ENCODE measurements at regions not wholly inside any gene's neighbourhood (a gene's known extent, or its start where the extent isn't known, plus 50 kb on each side); places are given as distances from the start of the nearest gene placed in this dataset.
"Not testable (repeated sequence)": the region's sequence is repeated elsewhere in the genome, so short reads cannot be mapped to it uniquely, and the experiment has no call there.

DNA sequence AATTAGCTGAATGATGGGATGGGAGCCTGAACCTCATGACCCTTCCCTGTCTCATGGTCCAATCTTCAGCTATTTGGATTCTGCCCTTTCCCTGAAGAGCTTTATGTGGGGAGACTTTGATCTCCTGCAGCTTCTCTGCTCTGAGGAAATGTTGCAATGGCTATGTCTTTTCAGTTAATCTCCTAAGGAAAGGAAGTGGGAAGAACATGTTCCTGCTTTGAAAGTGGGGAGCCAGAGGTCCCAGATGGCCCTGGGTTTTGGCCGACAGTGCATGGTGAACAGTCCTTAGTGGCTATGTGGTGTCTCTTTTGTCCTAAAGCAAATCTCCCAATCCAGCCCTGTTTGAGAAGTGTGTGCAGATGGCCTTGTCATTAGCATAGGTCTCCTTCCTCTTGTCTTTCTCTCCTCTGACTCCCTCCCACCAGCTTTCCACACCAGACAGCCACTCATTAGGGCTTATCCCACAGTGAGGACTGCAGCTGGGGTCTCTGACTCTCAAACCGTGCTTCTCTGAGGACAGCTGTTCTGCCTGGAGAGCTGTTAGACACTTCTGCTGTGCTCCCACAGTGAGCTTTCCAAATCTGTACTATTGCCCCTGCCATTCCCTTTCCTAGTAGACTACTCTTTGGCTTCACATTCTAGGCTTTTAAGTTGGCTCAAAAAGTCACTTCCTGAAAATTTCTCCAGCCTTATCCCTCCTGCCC, 365.8 kb upstream of the UMPS start:
- DNase-seq (ENCODE audit: low read depth) = no peak

DNA sequence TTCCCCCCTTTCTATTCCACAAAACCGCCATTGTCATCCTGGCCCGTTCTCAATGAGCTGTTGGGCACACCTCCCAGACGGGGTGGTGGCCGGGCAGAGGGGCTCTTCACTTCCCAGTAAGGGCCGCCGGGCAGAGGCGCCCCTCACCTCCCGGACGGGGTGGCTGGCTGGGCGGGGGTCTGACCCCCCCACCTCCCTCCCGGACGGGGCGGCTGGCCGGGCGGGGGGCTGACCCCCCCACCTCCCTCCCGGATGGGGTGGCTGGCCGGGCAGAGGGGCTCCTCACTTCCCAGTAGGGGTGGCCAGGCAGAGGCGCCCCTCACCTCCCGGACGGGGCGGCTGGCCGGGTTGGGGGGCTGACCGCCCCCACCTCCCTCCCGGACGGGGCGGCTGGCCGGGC, 363.6 kb upstream of the UMPS start:
- not testable (repeated sequence) for DNase-seq (ENCODE audit: low read depth)

DNA sequence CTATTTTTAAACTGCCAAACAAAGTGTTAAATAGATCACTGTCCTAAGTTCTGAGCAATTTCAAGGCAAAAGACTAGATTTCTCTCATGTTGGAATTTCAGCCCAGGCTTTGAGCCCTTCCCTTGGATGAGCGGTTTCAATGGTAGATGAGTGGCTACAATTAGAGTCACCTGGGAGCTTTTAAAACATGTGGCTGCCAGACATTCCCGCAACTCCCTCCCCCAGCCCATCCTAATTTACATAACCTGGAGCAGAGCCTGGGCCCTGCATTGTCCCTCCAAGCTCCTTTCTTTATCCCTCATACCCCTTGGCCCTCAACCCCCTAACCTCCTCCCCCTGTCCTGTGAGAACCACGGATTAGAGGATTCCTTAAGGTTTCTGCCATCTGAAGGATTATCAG, 357.5 kb upstream of the UMPS start:
- no peak for DNase-seq (ENCODE audit: low read depth)

DNA sequence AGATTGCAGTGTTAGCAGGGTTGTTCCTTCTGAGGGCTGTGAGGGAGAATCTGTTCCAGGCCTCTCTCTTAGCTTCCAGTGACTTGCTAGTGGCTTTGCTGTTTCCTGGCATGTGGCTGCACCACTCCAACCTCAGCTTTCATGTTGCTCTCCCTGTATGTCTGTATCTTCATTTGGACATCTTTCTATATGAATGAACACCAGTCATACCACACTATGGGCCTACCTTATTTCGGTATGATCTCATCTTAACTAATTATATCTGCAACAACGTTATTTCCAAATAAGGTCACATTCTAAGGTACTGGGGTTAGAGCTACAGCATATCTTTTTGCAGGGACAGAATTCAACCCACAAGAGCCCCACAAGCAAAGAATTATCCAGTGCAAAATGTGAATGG, 356.7 kb upstream of the UMPS start:
- no peak for DNase-seq (ENCODE audit: low read depth)

DNA sequence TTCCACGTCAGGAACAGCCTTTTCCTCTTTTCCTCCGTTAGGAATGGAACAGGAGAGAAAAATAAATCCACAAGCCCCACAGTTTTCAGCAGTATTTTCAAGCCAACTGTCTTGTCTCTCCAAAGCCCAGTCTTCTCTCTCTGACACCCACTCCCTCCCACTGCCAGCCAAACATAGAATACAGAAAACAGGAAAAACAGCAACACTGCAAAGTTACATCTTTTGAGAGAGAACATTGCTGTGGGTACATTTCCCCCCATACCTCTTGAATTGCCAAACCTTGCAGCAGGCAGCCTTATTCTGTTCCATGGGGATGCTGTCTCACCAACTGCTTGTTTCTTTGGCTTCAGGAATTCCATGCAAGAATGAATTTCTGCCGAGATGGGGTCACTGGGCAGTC, 355.7 kb upstream of the UMPS start:
- no peak for DNase-seq (ENCODE audit: low read depth)

DNA sequence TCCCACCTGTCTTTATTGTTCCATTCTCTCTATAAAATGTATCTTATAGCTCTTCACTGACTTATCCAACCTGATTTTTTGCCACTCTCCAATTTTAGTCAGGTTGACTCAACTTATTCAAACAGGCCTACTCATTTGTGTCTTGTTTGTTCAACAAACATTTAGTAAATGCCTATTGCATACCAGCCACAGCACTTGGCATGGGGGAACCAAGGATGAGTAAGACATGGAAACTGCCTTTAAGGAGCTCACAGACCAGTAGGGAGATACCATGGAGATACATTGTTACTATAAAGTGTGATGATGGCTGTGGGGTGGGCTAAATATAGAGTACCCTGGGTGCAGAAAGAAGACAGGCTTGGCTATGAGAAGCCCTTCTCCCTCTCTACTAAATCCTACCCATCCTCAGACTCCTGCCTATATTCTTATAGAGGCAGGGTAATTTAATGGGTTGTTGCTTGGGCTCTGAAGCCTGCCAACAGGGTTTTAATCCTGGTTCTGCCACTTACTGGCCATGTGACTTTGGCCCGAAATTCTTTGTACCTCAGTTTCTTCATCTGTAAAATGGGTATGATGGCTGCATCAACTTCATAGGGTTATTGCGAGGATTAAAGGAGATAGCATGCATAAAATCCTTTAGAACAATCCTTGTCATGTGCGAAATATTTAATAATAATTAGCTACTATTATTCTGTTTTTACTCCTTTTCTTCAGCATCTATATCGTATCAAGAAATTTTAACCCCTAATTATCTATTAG, 348.5 kb upstream of the UMPS start:
- DNase-seq (ENCODE audit: low read depth) = no peak

DNA sequence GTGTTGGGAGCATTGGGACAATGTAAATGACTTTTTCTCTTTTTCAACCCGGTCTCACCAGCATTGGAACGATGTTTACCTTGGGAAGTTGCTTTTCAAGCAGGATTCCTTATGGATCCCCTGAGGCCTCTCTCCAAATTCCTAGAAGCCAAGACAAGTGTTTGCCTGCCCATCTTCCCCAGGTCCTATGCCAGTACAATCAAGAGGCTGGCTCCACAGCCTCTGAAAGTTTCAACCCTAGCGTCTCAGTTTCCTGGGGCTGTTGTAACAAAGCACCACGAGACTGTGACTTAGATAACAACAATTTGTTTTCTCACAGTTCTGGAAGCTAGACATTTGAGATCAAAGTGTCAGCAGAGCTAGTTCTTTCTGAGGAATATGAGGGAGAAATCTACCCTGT, 347.2 kb upstream of the UMPS start:
- no peak for DNase-seq (ENCODE audit: low read depth)

DNA sequence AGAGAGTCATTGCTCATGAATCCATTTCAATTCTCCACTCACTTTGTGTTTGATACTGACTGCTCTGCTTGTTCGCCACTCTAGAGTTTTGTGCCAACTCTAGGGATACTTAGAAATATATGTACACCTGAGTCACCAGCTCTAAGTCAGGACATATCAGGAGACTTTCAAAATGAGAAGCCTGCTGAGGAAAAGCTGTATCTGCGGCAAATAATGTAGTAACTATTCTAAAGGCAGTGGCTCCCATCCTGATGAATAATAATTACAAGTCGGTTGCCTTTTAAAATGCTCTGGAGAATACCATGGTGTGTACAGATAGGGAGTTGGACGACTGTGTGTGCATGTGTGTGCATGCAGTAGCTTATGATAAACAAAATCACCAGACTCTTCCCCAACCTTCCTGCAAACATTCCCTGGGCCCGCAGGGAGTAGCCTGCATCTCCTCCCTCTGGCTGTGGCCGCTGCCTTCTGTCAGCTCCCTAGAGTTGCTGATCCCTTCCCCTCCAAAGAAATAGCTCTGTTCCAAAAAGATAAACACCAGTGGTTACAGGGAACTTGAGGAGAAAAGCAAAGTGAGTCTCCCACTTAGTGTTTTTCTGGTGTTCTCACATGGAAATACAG, 346.3 kb upstream of the UMPS start:
- DNase-seq (ENCODE audit: low read depth) = no peak

DNA sequence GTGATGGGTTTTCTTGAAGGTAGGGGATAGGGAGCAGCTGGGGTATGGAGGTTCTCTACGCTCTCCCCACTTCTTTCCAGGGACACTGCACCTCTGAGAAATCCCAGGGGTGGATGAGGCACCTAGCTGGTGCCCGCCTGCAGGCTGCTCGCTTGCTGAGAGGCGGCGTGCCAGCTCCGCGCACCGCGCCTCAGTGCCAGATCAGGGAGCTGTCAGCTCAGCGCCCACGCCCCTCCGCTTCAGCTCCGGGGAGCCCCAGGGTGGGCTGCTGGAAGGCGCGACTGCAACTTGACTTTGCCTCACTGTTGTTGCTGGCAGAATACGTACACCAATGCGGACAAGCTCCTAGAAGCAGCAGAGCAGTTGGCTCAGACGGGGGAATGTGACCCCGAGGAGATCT, 345.7 kb upstream of the UMPS start:
- DNase-seq (ENCODE audit: low read depth) = no peak

DNA sequence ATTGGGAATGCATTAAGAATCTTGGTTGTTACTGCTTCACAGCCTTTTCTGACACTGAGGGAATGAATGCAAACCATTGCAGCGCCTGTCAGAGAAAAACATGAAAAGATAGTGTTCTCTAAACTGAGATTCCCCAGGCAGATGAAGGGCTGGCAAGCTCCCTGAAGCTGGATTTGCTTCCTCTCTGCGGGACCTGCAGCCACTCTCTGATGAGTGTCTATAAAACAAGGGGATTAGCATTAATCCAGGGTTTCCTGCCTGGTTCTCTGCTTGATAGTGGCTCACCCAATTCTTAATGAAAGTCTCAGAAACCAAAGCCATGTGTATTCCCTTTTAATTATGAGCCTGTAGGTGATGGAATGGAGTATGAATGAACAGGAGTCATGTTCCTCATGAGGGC, 344.3 kb upstream of the UMPS start:
- DNase-seq (ENCODE audit: low read depth) = no peak

DNA sequence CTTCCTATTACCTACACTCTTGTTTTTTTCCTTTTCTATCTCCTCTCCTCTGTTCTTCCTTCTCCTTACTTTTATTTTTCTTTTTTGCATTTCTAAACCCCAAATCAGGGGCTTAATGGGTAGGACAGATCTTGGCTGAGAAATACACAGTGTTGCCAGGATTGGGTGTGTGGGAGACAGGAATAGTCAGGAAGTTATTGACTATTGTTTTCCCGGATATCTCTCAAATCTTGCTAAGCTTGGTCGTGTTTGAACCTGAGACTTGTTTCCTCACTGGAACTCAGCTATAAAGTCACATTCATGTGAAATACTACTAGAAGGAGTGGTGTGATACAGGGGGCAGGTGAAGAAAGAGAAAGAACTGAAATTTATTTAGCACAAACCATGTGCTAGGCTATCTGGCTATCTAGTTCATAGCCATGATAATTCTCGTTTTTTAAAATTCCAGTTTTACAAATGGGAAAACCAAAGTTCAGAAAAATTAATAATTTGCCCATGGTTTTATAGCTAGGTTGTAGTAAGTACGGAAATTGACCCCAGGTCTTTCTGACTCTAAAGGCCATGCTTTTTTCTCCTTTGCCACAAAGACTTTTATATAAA, 343.2 kb upstream of the UMPS start:
- DNase-seq (ENCODE audit: low read depth) = no peak

DNA sequence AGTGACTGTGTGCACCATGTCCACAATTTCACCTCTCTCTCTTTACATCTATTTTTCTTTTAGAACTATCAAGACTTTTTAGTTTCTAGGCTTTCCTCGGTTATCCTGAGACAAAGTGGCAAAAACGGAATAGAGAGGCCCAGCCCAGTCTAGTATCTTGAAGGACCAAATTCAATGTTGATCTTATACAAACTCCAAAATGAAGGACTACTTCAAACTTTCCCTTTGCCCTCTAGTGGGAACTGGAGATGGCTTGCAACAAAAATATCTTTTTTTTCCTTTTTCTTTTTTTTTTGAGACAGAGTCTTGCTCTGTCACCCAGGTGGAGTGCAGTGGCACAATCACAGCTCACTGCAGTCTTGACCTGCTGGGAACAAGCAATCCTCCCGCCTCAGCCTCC, 338.5 kb upstream of the UMPS start:
- no peak for DNase-seq (ENCODE audit: low read depth)

DNA sequence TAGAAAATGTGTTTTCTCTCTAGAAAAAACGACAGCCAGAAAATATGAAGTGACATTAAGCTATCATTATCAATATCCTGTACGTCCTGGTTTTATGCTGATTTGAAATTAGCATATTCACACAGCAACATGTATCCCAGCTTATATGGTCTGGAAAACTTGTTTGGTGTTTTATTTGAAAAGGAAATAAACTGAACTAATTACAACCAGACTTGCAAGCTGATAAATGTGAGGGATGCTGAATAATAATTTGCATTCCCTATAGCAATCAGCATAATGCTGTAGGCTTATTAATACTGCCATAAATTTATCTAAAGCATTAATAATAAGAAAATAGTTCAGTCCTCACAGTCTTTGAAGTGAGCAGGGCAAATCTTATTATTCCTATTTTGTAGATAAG, 336.9 kb upstream of the UMPS start:
- DNase-seq (ENCODE audit: low read depth) = no peak

DNA sequence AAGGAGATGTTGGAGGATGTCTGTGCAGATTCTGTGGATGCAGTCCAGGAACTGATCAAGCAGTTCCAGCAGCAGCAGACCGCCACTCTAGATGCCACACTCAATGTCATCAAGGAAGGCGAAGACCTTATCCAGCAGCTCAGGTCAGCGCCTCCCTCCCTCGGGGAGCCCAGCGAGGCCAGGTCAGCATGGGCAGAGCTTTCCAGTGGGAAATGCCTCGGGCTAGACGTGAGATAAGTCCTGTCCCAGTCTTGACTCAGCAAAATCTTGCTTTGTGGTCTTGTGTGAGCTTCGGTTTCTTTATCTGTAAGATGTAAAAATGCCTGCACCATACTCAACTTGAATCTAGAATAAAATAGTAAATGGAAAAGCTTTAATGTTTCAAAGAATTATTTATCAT, 335.1 kb upstream of the UMPS start:
- no peak for DNase-seq (ENCODE audit: low read depth)

DNA sequence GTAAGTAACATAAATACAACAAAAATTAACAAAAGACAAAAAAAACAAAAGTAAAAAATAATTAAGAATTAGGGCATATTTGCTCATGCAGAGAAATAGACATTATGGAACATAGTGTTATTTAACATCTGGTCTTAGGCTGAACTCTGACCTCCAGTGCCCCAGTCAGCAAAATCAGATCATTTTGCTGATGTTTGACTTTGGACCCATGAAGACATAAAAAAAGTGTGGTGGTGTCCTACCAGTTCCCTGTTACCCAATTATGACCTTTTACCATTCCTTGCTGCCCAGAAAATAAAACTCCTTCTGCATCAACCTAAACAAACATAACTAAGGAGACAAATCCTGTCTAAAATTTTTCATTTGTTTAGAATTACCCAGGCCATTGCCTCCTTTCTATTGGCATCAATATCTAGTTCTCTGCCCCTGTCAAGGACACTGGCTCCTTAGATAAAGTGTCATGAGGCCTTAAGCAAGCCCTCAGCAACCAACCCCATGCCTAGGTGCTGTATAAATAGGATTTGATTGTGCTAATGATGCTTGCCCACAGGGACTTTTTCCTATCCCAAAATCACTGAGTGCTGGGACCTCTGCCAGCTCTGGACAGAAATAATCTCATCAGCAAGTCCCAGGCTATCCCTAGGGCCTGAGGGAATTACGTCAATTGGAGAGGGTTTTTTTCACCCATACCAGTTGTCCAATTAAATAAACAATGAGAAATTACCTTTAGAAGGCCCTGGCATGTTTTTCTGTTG, 334.5 kb upstream of the UMPS start:
- DNase-seq (ENCODE audit: low read depth) = no peak

DNA sequence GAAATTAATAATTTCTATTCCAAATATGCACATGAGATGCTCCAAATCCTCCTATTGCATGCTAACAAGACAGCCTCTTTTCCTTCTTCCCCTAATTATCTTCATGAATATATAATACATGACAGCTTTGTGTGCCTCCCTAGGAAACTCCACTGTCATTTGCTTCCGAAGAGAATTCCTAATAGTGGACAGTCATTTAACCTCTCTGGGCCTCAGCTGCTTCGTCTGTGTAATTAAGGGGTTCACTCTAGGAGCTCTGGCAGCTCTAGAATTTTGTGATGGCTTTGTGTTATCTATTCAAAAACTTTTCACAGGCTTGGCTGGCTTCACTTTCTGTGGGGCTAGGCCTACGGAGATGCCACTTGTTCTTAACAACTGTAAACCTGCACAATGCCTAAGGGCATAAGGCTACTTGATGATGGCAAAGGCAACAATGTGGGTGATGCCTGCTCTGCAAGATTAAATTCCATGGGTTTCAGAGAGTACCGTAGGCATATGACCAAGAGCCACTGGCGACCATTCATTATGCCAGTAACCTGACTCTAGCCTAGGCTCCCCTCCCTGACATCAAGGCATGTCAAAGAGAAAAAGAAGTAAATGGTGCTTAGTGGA, 333.8 kb upstream of the UMPS start:
- DNase-seq (ENCODE audit: low read depth) = no peak

DNA sequence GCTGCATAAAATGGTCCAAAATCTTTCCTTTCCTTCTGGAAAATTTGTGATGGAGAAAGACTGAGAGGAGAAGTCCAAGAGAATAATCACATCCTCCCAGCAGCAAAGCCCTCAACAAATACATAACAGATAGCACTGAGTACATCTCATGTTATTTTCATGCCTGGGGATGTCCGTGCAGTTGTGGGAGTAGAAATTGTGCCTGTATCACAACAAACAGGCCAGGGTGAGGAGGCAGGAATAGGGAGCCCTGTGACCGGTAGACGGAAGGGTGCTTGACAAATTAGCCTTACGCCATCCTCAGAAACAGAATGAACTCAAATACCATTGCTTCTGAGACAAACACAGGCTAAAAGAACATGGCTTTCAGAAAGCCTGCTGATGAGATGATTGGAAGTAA, 333.2 kb upstream of the UMPS start:
- DNase-seq (ENCODE audit: low read depth) = no peak

DNA sequence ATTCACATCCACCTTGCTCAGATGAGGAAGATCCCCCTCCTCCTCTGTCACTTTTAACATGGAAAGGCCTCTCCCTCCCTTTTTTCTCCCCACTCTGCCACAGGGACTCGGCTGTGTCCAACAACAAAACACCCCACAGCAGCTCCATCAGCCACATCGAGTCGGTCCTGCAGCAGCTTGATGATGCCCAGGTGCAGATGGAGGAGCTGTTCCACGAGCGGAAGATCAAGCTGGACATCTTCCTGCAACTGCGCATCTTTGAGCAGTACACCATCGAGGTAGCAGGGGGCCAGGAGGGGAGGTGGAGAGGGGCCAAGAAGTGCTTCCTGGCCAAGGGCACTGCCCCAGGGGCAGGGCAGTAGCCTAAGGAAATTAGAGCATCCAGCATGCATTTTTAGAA, 331.7 kb upstream of the UMPS start:
- DNase-seq (ENCODE audit: low read depth) = no peak

DNA sequence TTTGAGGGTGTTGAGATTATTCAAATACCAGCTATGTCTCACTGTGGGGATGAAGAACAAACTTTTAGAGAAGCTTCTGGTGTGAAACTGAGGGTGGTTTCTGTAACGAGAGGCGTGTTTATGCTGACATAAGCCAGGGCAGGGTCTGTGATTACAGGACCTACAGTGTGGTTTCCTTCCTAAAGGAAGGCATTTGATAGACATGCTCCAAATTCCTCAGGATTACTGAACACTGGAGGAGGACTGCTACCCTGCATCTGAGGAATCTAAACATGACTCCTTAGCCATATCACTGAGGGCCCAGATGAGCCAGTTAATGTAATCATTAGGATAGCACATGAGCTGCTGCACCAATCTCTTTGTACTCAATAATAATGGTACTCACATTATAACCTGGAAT, 328.4 kb upstream of the UMPS start:
- no peak for DNase-seq (ENCODE audit: low read depth)

DNA sequence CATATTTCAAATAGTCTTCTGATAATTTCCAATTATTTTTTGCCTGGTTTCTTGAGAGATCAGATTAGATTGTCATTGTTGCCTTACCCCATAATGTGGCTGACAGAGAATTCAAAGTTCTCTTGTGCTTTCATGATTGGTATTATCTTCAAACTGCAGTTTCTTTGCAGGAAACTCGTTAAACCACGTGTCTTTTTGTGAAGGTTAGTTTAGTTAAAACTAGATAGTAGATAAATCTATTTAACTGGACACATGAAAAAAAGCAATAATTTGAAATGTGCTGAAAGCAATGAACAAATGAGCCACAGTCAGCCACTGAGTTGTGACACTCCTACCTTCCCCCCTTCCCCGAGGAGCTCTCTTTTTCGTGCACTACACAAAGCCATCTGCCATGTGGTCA, 327.5 kb upstream of the UMPS start:
- DNase-seq (ENCODE audit: low read depth) = no peak

DNA sequence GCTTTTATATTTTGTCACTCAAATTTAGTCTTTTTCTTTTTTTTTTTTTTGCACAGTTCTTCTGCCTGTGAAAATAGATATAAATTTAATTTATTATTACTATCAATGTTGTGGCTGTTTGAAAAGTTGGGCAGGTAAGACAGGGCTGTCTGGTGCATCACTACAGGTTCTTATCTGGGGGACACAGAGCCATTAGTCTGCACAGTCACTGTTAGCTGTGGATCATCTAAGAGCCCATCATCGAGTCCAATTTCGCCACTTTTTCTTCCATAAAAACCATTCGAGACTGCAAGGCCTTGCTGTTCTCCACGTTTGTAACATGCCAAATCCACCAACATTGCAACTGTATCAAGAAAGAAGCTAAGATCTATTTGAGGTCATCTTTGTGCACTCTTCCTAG, 325.6 kb upstream of the UMPS start:
- DNase-seq (ENCODE audit: low read depth) = no peak

DNA sequence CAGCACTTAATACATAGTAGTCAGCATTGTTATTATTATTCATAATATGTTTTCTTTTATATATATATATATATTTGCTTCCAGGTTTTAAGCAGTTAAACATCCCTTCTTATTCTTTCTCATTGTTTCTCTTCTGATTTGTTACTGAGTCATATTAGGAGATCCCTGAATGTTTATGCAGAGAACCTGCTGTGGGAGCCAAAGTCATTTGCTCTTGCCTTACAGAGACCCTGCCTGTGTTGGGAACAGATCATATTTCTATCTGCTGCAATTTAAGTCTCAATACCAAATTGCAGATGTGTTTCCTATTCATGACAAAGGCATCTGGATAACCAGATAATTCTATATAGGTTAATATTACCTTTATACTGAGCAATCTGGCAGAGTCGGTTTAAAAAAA, 323.0 kb upstream of the UMPS start:
- no peak for DNase-seq (ENCODE audit: low read depth)

All from activated T-helper 1 cell treated with Interleukin-2 at 50 U/mL for 16 hours (primary cell).